ENCODE measurements at regions not wholly inside any gene's neighbourhood (a gene's known extent, or its start where the extent isn't known, plus 50 kb on each side); places are given as distances from the start of the nearest gene placed in this dataset.

GRCh38 chr2:116859708-116860107 is 954.8 kb upstream of the DDX18 start:
- TF ChIP-seq POLR2A (IDR thresholded peaks at IDR 0.05; ENCODE audit: low read depth, low read length) (no peak), POLR2AphosphoS5 (IDR thresholded peaks at IDR 0.05; ENCODE audit: low read depth, low read length) (no peak), TAF1 (IDR thresholded peaks at IDR 0.05; ENCODE audit: borderline replicate concordance, low read depth, low read length) (no peak)
